DND-41 (cell line): ENCODE measurements at regions not wholly inside any gene's neighbourhood (a gene's known extent, or its start where the extent isn't known, plus 50 kb on each side); places are given as distances from the start of the nearest gene placed in this dataset.
"Not testable (repeated sequence)": the region's sequence is repeated elsewhere in the genome, so short reads cannot be mapped to it uniquely, and the experiment has no call there.

Experiments used
- ATAC-seq: fragments of 200-7000 bp; cut with Tn5 transposase; 3 replicates; pipeline ENCODE4 v1.9.1; 2021; ENCODE audit warnings: low read depth; ENCODE audit not compliant: insufficient read depth
- DNase-seq: peaks from one replicate; pipeline ENCODE4 v3.0.0-alpha.2; 2020
- H2AFZ ChIP-seq: 2 replicates; pipeline ENCODE4 v1.6.0; 2012; ENCODE audit warnings: low read depth, low read length
- H3K27ac ChIP-seq: 2 replicates; pipeline ENCODE4 v1.5.1; 2012; ENCODE audit warnings: low read length, inconsistent platforms
- H3K27me3 ChIP-seq: fragments of 200-600 bp; sonication (generic); 2 replicates; pipeline ENCODE4 v1.6.0; 2012; ENCODE audit warnings: low read length, mild to moderate bottlenecking, inconsistent platforms; ENCODE audit not compliant: insufficient read depth, poor library complexity
- H3K36me3 ChIP-seq: 2 replicates; pipeline ENCODE4 v1.5.1; 2012; ENCODE audit warnings: low read length, inconsistent platforms; ENCODE audit not compliant: insufficient read depth
- H3K4me1 ChIP-seq: 2 replicates; pipeline ENCODE4 v1.5.1; 2012; ENCODE audit warnings: mild to moderate bottlenecking, low read length; ENCODE audit not compliant: insufficient read depth
- H3K4me2 ChIP-seq: 2 replicates; pipeline ENCODE4 v1.6.0; 2012; ENCODE audit warnings: mild to moderate bottlenecking, moderate library complexity, low read length, inconsistent platforms; ENCODE audit not compliant: insufficient read depth
- H3K4me3 ChIP-seq, 2 experiments: fragments of 200-600 bp in 1 of 2; shearing (Covaris generic) in 1 of 2; 2 replicates each; pipeline ENCODE4 v1.5.1; 2012 to 2016; ENCODE audit warnings: inconsistent platforms in 2 of 2, low read length in 2 of 2, mild to moderate bottlenecking in 2 of 2, low read depth in 1 of 2, moderate library complexity in 1 of 2
- H3K79me2 ChIP-seq: 2 replicates; pipeline ENCODE4 v1.6.0; 2012; ENCODE audit warnings: low read length, inconsistent platforms; ENCODE audit not compliant: insufficient read depth
- H3K9ac ChIP-seq: 2 replicates; pipeline ENCODE4 v1.6.0; 2012; ENCODE audit warnings: low read depth, mild to moderate bottlenecking, inconsistent platforms, low read length, moderate library complexity
- H3K9me3 ChIP-seq: 2 replicates; pipeline ENCODE4 v1.5.1; 2012; ENCODE audit warnings: low read length, moderate library complexity, mild to moderate bottlenecking, inconsistent platforms; ENCODE audit not compliant: insufficient read depth, severe bottlenecking
- H4K20me1 ChIP-seq: 2 replicates; pipeline ENCODE4 v1.6.0; 2012; ENCODE audit warnings: low read length; ENCODE audit not compliant: insufficient read depth
- CTCF ChIP-seq: IDR thresholded peaks from 2 replicates; pipeline ENCODE4 v1.5.1; 2012; ENCODE audit warnings: borderline replicate concordance, low read length, moderate library complexity, mild to moderate bottlenecking; ENCODE audit not compliant: poor library complexity, severe bottlenecking; ENCODE audit errors: extremely low read depth
- EZH2 ChIP-seq: IDR thresholded peaks from 3 replicates; pipeline ENCODE4 v1.6.1; 2012; ENCODE audit warnings: borderline replicate concordance, low read depth, mild to moderate bottlenecking, moderate library complexity, low read length, inconsistent platforms; ENCODE audit not compliant: severe bottlenecking

GRCh38 chr12:104888481-104888880 is 69.6 kb downstream of the SLC41A2 start:
- H3K79me2 ChIP-seq = no peaks in the 10 kb centered on the region
- no peaks in the 10 kb centered on the region for H3K9me3 ChIP-seq
- no peak overlapping the region for H3K27ac ChIP-seq
- no peak overlapping the region for H3K9ac ChIP-seq
- no peaks in the 10 kb centered on the region for H4K20me1 ChIP-seq
- DNase-seq (no peak), ATAC-seq (no peak)
- H3K4me2 ChIP-seq = no peak overlapping the region
- no peaks in the 10 kb centered on the region for H3K4me1 ChIP-seq
- no peak overlapping the region for H3K4me3 ChIP-seq
- H3K36me3 ChIP-seq = no peaks in the 10 kb centered on the region
- no peaks in the 10 kb centered on the region for H3K27me3 ChIP-seq
- no peak overlapping the region for H2AFZ ChIP-seq
- TF ChIP-seq CTCF (no peak), EZH2 (no peak)

- H2AFZ ChIP-seq = no peak overlapping the region
- H3K4me1 ChIP-seq = no peaks in the 10 kb centered on the region
- no peak for DNase-seq
- no peak overlapping the region for H3K4me3 ChIP-seq
- no peak overlapping the region for H3K27ac ChIP-seq
- H3K4me2 ChIP-seq = no peak overlapping the region
- H3K27me3 ChIP-seq = no peaks in the 10 kb centered on the region
- H3K9ac ChIP-seq = no peak overlapping the region
- TF ChIP-seq EZH2 (no peak), CTCF (no peak)
- no peaks in the 10 kb centered on the region for H3K9me3 ChIP-seq
- no peaks in the 10 kb centered on the region for H3K36me3 ChIP-seq
- H3K79me2 ChIP-seq = no peaks in the 10 kb centered on the region
- no peak for ATAC-seq
- H4K20me1 ChIP-seq = no peaks in the 10 kb centered on the region
These were observed 70.6 kb downstream of the SLC41A2 start for GRCh38 chr12:104887452-104887851.

GRCh38 chr12:104886418-104887401 is 71.4 kb downstream of the SLC41A2 start:
- Histone ChIP-seq H3K4me3 (no peak overlapping the region), H3K4me2 (no peak overlapping the region), H3K27ac (no peak overlapping the region), H3K36me3 (no peaks in the 10 kb centered on the region), H3K4me1 (no peaks in the 10 kb centered on the region), H3K79me2 (no peaks in the 10 kb centered on the region), H2AFZ (no peak overlapping the region), H3K27me3 (no peaks in the 10 kb centered on the region), H3K9ac (no peak overlapping the region), H3K9me3 (no peaks in the 10 kb centered on the region), H4K20me1 (no peaks in the 10 kb centered on the region)
- ATAC-seq (no peak), DNase-seq (no peak)
- TF ChIP-seq EZH2 (no peak), CTCF (no peak)

GRCh38 chr12:104878858-104879257 is 79.2 kb downstream of the SLC41A2 start:
- not testable (repeated sequence) for H3K4me2 ChIP-seq, DNase-seq, H2AFZ ChIP-seq, H3K9me3 ChIP-seq, H3K36me3 ChIP-seq, H3K27me3 ChIP-seq, H3K79me2 ChIP-seq, H3K27ac ChIP-seq, H3K4me3 ChIP-seq, H4K20me1 ChIP-seq, ATAC-seq, H3K4me1 ChIP-seq, H3K9ac ChIP-seq
